Fibroblast of skin of scalp (primary cell): ENCODE measurements at regions not wholly inside any gene's neighbourhood (a gene's known extent, or its start where the extent isn't known, plus 50 kb on each side); places are given as distances from the start of the nearest gene placed in this dataset.

ENCODE experiments used
- DNase-seq: peaks from one replicate; pipeline ENCODE4 v3.0.0-alpha.2; 2013

DNA sequence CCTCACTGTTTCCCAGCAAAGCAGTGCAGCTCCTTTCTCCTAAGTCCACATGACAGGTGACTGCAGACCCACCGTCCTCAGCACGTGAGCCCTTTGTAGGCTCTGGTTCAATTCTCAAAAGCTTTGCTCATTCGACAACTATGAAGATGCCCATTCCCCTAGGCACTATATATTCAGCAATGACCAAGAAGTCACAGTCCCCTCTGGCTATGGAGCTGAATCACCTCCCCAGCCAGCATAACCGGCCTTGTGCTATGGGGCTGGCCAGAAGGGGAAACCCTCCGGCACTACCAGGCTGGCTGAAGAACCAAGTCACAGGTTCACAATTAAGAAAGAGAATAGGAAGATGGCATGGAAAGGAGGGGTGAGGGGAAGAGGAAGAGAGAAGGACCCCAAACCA, 139.7 kb downstream of the WSCD1 start:
- DNase-seq: no peak

DNA sequence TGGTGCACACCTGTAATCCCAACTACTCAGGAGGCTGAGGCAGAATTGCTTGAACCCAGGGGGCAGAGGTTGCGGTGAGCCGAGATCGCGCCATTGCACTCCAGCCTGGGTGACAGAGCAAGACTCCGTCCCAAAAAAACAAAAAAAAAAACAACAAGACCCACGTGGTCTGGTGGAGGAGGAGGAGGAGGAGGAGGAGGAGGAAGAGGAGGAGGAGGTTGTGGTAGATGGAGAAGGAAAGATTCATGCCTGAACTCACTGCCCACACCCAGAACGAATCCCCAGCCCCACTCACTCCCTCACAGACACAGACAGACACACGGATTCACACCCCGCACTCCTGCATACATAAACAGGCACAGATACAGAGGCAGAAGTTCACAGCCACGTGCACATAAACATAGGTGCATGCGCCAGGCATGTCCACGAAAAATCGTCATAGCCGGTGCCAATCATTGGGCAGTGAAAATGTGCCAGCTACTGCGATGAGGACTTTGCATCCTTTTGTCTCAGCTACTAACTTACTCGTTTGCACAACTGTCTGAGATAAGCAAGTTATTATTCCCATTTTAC, 138.5 kb downstream of the WSCD1 start:
- DNase-seq: no peak

DNA sequence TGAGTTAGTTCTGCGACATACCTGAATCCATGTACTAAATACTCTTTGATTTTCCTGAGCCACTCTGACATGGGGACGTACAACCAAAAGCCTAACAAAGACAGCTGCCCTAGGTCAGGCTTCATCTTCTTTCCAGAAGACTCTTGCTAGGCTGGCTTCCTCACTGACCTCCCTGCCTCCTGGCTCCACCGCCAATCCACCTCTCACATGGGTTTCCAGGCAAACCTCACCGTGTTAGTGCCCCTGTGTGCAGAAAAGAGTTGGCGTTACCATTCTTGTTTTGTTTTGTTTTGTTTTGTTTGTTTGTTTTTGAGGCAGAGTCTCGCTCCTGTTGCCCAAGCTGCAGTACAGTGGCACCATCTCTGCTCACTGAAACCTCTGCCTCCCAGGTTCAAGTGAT, 135.3 kb downstream of the WSCD1 start:
- DNase-seq: no peak

DNA sequence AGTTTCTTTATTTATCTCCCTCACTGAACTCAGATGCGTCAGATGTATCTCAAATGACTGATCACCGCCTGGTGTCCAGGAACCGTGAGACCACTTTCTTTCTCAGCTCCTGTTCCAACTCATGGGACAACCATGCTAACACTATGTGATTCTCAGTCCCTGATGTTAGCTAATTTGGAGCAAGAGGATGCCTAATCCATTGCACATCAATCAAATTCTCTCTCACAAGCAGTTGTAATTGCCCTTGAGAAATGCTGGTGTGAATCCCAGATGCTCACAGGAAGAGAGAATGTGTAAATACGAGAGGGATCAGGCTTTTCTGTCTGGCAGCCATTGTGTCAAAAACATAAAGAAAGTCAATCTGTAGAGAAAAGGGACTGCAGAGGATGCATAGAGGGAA, 134.9 kb downstream of the WSCD1 start:
- DNase-seq: no peak

DNA sequence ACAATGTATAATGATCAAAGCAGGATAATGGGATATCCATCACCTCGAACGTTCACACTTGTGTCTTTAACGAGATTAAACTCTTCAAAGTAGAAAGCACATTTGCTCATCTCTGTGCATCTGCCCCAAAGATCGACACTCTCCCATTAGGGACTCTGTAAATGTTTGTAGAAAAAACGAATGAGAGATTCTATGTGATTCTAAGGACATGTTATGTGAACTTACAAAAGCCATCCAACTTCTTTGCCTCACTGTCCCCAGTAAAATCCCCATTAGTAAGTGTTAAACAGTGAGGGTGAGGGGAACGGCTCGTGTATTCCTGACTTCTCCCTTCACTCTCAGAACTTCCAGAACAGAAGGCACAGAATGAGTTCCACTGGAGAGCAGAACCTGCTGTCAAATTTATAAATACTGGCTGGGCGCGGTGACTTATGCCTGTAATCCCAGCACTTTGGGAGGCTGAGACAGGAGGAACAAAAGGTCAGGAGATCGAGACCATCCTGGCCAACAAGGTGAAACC, 134.1 kb downstream of the WSCD1 start:
- no peak for DNase-seq

DNA sequence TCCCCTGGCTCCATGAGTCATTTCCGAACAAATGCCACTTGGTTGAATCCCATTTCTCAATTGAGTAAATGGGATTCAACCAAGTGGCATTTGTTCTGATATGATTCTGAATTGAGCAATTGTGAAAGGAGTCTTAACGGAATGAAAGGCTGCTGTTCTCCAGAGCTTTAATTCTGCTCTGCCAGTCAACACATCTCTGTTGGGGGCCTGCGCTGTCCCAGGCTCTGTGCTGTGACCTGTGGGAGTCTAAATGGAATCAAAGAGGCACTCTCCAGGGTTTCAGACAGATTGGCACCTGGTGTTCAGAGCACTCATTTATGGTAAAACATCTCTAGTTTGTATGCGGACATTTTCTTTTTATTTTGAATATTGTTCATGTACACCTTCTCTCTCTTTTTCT, 126.2 kb downstream of the WSCD1 start:
- DNase-seq: no peak

DNA sequence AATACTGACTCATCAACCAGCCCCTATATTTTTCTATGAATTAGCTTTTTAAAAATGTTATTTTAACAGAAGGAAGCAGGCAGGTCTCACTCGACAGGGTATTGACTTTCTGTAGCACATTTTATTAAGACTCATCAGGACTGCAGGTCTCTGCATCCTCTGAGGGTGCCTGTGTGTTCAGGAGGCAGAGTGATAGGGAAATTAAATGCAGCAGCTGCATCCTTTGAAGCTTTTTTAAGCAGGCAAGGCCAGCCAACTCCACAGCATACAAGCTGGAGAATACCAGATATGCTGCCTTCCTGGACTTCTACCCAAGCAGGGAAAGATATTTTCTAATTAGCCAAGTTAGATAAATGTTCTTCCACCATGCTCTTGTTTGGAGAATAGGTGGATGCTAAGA, 124.9 kb downstream of the WSCD1 start:
- DNase-seq: no peak

DNA sequence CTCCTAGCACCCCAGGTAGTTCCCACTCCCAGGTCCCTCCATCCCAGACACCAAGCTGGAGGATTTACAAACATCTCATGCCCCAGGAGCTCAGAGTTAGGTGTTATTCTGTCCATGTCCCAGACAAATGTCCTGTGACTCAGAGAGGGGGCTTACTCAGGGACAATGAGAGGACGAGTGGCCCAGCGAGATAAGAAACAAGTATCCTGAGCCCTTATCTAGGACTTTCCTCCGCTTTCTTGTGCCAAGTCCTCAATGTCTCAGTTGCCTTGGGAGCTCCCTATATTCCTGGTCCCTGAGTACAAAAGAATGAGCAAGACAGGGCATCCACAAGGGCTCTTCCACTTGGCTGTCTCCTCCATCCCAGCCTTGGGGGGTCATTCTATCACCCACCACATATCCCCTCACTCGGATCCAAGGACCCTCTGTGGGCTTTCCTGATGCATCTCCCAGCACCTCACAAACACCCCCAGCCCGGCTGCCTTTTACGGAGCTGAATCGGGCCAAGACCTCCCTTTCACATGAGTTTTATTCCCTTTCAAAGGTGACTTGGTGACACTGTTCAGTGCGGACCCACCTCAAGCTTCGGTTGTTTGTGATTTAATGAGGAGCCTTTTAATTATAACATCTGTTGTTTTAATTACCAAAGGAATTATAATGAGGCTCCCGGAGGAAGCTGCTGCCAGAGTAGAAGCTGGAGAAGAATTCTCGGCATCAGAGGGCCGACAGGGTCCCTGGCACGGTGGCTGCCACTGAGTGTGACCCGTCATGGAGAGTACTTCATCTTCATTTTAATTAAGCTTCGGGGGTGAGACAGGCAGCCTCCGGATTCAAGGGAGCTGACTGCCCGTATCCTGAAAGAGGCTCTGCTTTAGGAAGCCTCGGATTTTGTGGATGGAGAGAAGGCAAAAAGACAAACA, 121.5 kb downstream of the WSCD1 start:
- DNase-seq: no peak

DNA sequence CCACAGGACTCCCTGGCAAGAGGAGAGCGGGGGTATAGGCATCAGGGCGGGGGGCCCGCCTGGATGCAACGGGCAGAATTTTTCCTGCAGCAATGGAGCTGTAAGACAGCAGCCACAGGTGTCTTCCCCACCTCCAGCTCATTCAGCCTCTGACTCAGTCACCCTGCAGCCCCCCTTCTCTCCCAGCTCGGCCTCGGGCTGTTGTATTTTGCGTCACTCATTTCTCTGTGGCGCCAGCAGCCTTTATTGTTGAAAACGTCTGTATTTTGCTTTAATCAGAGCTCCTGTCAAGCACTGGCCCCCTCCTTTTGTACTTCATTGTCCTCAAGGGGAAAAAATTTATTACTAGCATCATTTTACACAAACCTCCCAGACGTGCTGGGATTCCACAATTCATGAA, 117.7 kb downstream of the WSCD1 start:
- no peak for DNase-seq

DNA sequence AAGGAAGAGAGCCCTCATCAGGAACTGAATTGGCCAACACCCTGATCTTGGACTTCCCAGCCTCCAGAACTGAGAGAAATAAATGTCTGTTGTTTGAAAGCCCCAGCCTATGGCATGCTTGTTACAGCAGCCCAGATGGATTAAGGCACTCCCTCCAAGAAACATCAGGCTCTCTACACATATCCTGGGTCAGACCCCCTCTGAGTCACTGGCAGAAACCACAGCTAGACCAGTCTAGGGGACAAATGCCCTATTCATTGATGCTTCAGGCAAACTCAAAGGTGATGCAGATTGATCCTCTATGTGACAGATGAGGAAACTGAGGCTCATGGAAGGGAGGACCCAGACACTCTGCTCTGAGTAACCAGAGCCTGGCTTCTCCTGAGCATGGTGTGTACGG, 116.8 kb downstream of the WSCD1 start:
- DNase-seq: no peak

DNA sequence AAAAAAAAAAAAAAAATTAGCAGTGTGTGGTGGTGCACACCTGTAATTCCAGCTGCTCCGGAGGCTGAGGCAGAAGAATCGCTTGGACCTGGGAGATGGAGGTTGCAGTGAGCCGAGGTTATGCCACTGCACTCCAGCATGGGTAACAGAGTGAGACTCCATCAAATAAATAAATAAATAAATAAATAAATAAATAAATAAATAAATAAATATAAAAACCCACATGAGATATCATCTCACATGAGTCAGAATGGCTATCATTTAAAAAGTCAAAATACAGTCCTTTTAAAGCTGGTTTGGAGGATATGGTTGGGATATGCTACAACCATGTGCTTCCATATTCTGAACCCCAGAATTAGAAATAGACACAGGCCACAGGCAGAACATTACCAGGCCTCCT, 114.3 kb downstream of the WSCD1 start:
- DNase-seq: no peak

DNA sequence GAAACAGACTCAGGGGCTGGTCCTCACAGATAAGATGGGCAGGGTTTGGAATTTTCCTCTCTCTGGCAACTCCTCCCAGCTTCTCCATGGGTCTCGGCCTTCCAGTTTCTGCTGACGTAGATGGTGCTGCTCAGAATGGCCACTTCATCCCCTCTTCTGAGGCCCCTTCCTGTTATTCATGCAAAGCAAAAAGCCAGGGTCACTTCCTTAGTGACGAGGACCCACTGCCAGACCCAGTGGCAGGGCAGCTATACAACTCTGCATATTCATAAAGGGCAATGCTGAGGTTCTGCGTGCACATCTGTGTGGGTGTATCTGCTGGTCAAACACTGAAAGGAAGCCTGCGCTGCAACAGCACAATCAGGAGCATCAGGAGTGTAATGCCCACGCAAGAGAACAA, 108.8 kb downstream of the WSCD1 start:
- DNase-seq: no peak

DNA sequence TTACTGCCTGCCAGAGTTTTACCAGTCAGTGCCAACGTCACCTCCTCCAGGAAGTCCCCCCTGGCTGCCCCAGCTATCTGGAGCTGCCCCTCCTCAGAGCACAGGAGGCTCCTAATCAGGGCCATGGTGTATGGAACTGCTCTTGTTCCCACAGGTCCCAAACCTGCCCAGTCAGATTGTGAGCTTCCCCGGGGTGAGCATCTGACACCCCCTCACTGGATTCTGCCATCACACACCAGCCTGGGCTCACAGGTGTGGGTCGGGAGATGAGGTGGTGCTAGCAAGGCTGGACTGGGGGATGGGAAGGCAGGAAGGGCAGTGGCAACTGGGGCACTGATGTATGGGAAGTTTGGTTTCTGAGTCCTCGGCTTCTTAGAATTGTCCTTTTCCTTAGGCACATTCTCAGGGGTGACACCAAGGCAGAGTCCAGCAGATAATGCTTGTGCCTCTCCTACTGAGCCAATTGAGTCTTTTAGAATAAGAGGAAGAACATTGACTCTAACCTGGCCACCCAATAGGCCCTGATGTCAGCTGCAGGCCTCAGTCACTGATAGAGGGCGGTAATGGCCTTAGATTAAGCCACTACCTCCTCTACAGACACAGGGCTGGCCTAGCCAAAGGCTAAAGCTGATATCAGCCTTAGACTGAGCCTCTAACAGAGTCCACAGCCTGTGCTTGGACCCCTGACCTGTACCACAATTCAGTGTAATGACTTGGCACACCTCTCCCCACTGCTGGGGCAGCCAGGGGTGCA, 107.9 kb downstream of the WSCD1 start:
- DNase-seq: no peak
